IPS-18a (cell line): ENCODE measurements at regions not wholly inside any gene's neighbourhood (a gene's known extent, or its start where the extent isn't known, plus 50 kb on each side); places are given as distances from the start of the nearest gene placed in this dataset.

Experiments
- H3K27ac ChIP-seq: one replicate; pipeline ENCODE4 v1.5.1; 2013; ENCODE audit warnings: low read length
- H3K27me3 ChIP-seq: one replicate; pipeline ENCODE4 v1.6.1; 2013; ENCODE audit warnings: mild to moderate bottlenecking, low read length; ENCODE audit not compliant: control insufficient read depth, insufficient read depth
- H3K36me3 ChIP-seq: one replicate; pipeline ENCODE4 v1.6.1; 2013; ENCODE audit warnings: low read depth, low read length; ENCODE audit not compliant: control insufficient read depth
- H3K4me1 ChIP-seq: one replicate; pipeline ENCODE4 v1.6.1; 2013; ENCODE audit warnings: low read depth, low read length; ENCODE audit not compliant: control insufficient read depth
- H3K4me3 ChIP-seq: one replicate; pipeline ENCODE4 v1.5.1; 2013; ENCODE audit warnings: low read length
- H3K9ac ChIP-seq: one replicate; pipeline ENCODE4 v1.6.1; 2013; ENCODE audit warnings: mild to moderate bottlenecking, low read length, moderate library complexity
- H3K9me3 ChIP-seq: one replicate; pipeline ENCODE4 v1.6.1; 2013; ENCODE audit warnings: low read depth, low read length; ENCODE audit not compliant: control insufficient read depth

DNA sequence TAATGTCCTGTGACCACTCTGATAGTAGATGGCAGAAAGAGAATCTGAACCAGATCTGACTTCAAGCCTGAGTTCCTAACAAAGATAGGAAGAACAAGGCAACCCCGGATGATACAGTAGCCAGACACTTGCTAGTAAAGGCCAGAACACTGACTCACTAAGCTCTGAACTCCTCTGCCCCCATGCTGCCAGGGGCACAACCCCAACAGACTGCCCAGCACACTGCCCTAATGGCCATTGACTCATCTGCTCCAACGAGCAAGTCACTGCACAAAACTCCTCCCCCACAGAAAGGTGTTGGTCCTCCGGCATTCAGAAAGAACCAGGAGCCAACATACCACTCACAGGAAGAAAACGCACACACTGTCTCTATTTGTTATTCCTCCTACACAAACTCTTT lies 179.6 kb upstream of the NUDT4 start:
- H3K9ac ChIP-seq: no peak overlapping the region
- H3K4me1 ChIP-seq: no peaks in the 10 kb centered on the region
- H3K27me3 ChIP-seq: no peaks in the 10 kb centered on the region
- no peaks in the 10 kb centered on the region for H3K9me3 ChIP-seq
- H3K27ac ChIP-seq: no peak overlapping the region
- no peak overlapping the region for H3K4me3 ChIP-seq
- H3K36me3 ChIP-seq: no peaks in the 10 kb centered on the region

DNA sequence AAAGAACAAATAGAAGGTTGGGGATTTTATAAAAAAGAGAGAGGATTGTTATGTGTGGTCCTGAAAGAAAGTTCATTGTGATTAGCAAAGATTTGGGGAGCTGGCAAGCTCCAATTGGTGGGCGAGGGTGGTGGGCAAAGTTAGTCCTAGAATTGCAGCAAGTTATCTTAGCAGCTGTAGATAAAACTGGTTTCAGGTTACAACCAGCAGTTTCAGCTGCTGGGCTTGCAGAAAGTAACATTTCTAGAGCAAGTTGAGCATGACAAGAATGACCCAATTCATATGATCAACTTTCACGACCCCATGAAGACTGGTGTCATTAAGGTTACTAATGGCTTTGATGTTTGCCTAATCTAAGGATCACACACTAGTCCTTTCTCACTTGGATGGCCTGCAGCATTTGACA lies 177.9 kb upstream of the NUDT4 start:
- H3K36me3 ChIP-seq: no peaks in the 10 kb centered on the region
- H3K9me3 ChIP-seq: no peaks in the 10 kb centered on the region
- H3K4me3 ChIP-seq: no peak overlapping the region
- H3K9ac ChIP-seq: no peak overlapping the region
- H3K27me3 ChIP-seq: no peaks in the 10 kb centered on the region
- H3K27ac ChIP-seq: no peak overlapping the region
- H3K4me1 ChIP-seq: no peaks in the 10 kb centered on the region

GRCh38 chr12:93200291-93200917 lies 177.3 kb upstream of the NUDT4 start:
- H3K9ac ChIP-seq: no peak overlapping the region
- H3K4me1 ChIP-seq: no peaks in the 10 kb centered on the region
- H3K36me3 ChIP-seq: no peaks in the 10 kb centered on the region
- H3K27me3 ChIP-seq: no peaks in the 10 kb centered on the region
- H3K9me3 ChIP-seq: no peaks in the 10 kb centered on the region
- no peak overlapping the region for H3K4me3 ChIP-seq
- no peak overlapping the region for H3K27ac ChIP-seq

- H3K9me3 ChIP-seq: no peaks in the 10 kb centered on the region
- no peaks in the 10 kb centered on the region for H3K36me3 ChIP-seq
- no peaks in the 10 kb centered on the region for H3K27me3 ChIP-seq
- H3K4me1 ChIP-seq: no peaks in the 10 kb centered on the region
- H3K9ac ChIP-seq: no peak overlapping the region
- no peak overlapping the region for H3K27ac ChIP-seq
- no peak overlapping the region for H3K4me3 ChIP-seq
Measured at GRCh38 chr12:93201990-93202389, 175.7 kb upstream of the NUDT4 start.

DNA sequence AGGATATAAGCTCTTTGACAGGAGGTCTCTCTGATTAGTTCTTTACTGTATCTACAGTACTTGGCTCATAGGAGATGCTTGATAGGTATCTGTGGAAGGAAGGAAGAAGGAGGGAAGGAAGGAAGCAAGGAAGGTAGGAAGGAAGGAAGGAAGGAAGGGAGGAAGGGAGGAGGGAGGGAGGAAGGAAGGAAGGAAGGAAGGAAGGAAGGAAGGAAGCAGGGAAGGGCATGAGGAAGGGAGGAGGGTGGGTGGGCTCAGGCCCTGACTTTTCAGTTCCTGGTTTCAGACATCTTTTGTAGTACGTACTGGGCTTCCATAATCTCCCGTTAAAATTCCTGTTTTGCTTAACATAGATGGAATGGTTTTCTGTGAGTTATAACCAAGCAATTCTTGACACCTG lies 175.0 kb upstream of the NUDT4 start:
- no peaks in the 10 kb centered on the region for H3K9me3 ChIP-seq
- no peak overlapping the region for H3K4me3 ChIP-seq
- H3K36me3 ChIP-seq: no peaks in the 10 kb centered on the region
- no peaks in the 10 kb centered on the region for H3K4me1 ChIP-seq
- no peak overlapping the region for H3K27ac ChIP-seq
- no peak overlapping the region for H3K9ac ChIP-seq
- H3K27me3 ChIP-seq: no peaks in the 10 kb centered on the region

GRCh38 chr12:93203361-93203760 lies 174.4 kb upstream of the NUDT4 start:
- Histone ChIP-seq H3K9ac (no peak overlapping the region), H3K27ac (no peak overlapping the region)

DNA sequence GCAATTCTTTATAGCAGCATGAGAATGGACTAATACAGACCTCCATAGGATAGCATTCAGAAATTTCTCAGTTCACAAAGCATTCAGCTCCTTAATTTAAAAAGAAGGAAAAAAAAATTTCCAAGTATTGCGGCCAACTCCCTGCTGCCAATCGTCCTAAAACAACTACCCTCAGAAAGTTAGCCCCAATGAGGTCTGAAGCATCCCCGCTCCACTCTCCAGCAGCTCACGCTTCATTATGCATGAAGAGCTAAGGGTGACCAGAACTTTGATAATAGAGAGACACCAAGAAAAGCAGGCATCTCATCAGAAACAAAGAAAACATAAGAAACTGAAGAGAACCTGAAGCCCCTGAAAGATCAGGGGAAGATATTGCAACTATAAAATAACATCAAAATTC lies 172.8 kb upstream of the NUDT4 start:
- Histone ChIP-seq H3K27me3 (no peaks in the 10 kb centered on the region), H3K4me3 (no peak overlapping the region), H3K27ac (no peak overlapping the region), H3K4me1 (no peaks in the 10 kb centered on the region), H3K9me3 (no peaks in the 10 kb centered on the region), H3K36me3 (no peaks in the 10 kb centered on the region), H3K9ac (no peak overlapping the region)

More at GRCh38 chr12:93203361-93203760, 174.4 kb upstream of the NUDT4 start:
- no peaks in the 10 kb centered on the region for H3K36me3 ChIP-seq
- no peaks in the 10 kb centered on the region for H3K9me3 ChIP-seq
- H3K4me1 ChIP-seq: no peaks in the 10 kb centered on the region
- H3K4me3 ChIP-seq: no peak overlapping the region
- H3K27me3 ChIP-seq: no peaks in the 10 kb centered on the region

DNA sequence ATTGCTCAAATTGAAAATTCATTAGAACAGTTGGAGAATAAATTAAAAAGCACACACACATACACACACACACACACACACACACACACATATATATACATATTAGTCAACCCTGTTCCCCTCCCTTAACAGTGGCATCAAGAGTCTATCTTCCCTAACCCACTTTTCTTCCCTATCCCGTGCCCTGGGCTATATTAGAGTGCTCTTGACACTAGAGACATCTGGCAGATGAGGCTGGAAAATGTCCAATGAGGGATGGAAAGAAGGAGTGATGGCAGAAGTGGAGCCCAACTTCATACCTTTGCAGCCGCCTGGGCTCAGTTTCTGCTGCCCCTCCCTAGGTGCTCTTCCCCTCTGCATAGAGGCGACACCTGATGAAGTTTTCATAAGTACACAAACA lies 172.4 kb upstream of the NUDT4 start:
- Histone ChIP-seq H3K36me3 (no peaks in the 10 kb centered on the region), H3K4me1 (no peaks in the 10 kb centered on the region), H3K27ac (no peak overlapping the region), H3K9me3 (no peaks in the 10 kb centered on the region), H3K9ac (no peak overlapping the region), H3K27me3 (no peaks in the 10 kb centered on the region), H3K4me3 (no peak overlapping the region)

DNA sequence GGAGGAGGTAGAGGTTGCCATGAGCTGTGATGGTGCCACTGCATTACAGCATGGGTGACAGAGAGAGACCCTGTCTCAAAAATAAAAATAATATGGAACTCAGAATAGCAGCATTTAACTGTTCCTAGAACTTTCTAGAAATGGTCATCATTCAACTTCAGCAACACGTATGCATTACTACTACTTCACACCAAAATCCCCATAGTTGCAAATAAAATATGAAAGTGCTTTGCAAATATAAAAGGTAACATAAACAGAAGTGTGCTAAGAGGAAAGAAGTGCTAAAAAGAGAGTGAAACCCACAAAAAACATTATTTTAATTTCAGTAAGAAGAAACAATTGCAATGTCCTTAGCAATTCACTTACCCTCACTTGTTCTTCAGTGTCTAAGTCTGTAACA lies 169.7 kb upstream of the NUDT4 start:
- H3K36me3 ChIP-seq: no peaks in the 10 kb centered on the region
- no peaks in the 10 kb centered on the region for H3K9me3 ChIP-seq
- H3K27ac ChIP-seq: no peak overlapping the region
- no peak overlapping the region for H3K4me3 ChIP-seq
- H3K27me3 ChIP-seq: no peaks in the 10 kb centered on the region
- H3K9ac ChIP-seq: no peak overlapping the region
- H3K4me1 ChIP-seq: no peaks in the 10 kb centered on the region

DNA sequence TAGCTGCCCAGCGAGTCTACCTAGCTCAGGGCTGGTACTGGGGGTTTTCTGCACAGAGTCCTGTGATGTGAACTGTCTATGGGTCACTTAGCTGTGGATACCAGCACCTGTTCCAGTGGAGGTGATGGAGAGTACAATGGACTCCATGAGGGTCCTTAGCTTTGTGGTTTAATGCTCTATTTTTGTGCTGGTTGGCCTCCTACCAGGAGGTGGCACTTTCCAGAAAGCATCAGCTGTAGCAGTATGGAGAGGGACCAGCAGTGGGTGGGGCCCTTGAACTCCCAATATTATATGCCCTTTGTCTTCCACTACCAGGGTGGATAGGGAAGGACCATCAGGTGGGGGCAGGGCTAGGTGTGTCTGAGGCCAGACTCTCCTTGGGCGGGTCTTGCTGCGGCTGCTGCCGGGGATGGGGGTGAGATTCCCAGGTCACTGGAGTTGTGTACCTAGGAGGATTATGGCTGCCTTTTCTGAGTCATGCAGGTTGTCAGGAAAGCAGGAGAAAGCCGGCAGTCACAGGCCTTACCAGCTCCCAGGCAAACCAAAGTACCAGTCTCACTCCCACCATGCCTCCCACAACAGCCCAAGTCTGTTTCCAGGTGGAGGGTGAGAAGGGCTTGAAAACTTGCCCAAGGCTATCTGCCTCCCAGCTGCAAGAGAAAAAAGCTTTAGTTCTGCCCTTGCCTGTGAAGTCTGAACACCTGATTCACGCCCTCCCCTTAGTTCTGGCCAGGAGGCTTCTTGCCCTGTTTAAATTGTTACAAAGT lies 163.0 kb upstream of the NUDT4 start:
- no peaks in the 10 kb centered on the region for H3K9me3 ChIP-seq
- peaks cover under 1% of the 10 kb centered on the region for H3K4me1 ChIP-seq
- H3K27me3 ChIP-seq: no peaks in the 10 kb centered on the region
- no peak overlapping the region for H3K27ac ChIP-seq
- no peaks in the 10 kb centered on the region for H3K36me3 ChIP-seq
- H3K4me3 ChIP-seq: no peak overlapping the region
- no peak overlapping the region for H3K9ac ChIP-seq

DNA sequence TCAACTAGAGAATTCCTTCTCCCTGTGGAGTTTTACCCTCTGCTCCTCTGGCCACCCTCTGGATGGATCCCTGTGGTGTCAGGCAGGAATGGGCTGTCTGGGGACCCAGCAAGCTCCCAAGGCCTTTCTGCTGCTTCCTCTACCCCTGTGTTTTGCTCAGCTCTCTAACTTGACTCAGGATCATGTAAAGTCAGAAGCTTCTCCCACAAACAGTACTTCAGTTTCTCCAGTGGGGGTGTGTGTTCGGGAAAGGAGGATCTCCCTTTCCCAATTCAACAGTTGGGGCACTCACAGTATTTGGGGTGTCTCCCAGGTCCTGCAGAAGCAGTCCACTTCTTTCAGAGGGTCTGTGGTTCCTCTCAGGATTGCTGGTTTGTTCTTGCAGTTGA lies 162.4 kb upstream of the NUDT4 start:
- H3K4me1 ChIP-seq: peaks cover 7% of the 10 kb centered on the region
- no peak overlapping the region for H3K27ac ChIP-seq
- H3K9ac ChIP-seq: no peak overlapping the region
- H3K36me3 ChIP-seq: no peaks in the 10 kb centered on the region
- H3K4me3 ChIP-seq: no peak overlapping the region
- H3K9me3 ChIP-seq: no peaks in the 10 kb centered on the region
- no peaks in the 10 kb centered on the region for H3K27me3 ChIP-seq

GRCh38 chr12:93219947-93220346 lies 157.8 kb upstream of the NUDT4 start:
- Histone ChIP-seq H3K4me1 (peaks cover 14% of the 10 kb centered on the region), H3K9ac (no peak overlapping the region), H3K27ac (no peak overlapping the region), H3K36me3 (no peaks in the 10 kb centered on the region), H3K4me3 (no peak overlapping the region), H3K9me3 (no peaks in the 10 kb centered on the region), H3K27me3 (no peaks in the 10 kb centered on the region)
